H9 (cell line): ENCODE measurements at regions not wholly inside any gene's neighbourhood (a gene's known extent, or its start where the extent isn't known, plus 50 kb on each side); places are given as distances from the start of the nearest gene placed in this dataset.
A peak's percentile ranks its signal among the peaks of the same experiment; 100 is the strongest.

Experiments used
- DNase-seq: peaks from one replicate; pipeline ENCODE4 v3.0.0-alpha.2; 2017
- H2AFZ ChIP-seq: one replicate; pipeline ENCODE4 v1.6.1; 2013; ENCODE audit warnings: mild to moderate bottlenecking, low read length, control low read depth, moderate library complexity
- H2AK5ac ChIP-seq: 2 replicates; pipeline ENCODE4 v1.6.1; 2013; ENCODE audit warnings: low read length, control low read depth, mixed read lengths; ENCODE audit not compliant: insufficient read length
- H2BK120ac ChIP-seq: one replicate; pipeline ENCODE4 v1.6.1; 2013; ENCODE audit warnings: low read depth, mild to moderate bottlenecking, low read length, control low read depth, inconsistent platforms; ENCODE audit not compliant: poor library complexity, severe bottlenecking
- H2BK12ac ChIP-seq: 2 replicates; pipeline ENCODE4 v1.6.1; 2013; ENCODE audit warnings: low read length, control low read depth, mixed read lengths, low read depth; ENCODE audit not compliant: insufficient read length
- H2BK15ac ChIP-seq: 2 replicates; pipeline ENCODE4 v1.6.1; 2013; ENCODE audit warnings: low read depth, low read length, control low read depth
- H2BK20ac ChIP-seq: one replicate; pipeline ENCODE4 v1.6.1; 2013; ENCODE audit warnings: low read depth, mild to moderate bottlenecking, low read length, control low read depth, inconsistent platforms; ENCODE audit not compliant: poor library complexity, severe bottlenecking
- H2BK5ac ChIP-seq: 2 replicates; pipeline ENCODE4 v1.6.1; 2013; ENCODE audit warnings: low read length, control low read depth, mixed read lengths; ENCODE audit not compliant: insufficient read length
- H3K14ac ChIP-seq: 2 replicates; pipeline ENCODE4 v1.6.1; 2013; ENCODE audit warnings: low read length, control low read depth; ENCODE audit not compliant: insufficient read depth
- H3K18ac ChIP-seq: 2 replicates; pipeline ENCODE4 v1.6.1; 2013; ENCODE audit warnings: low read depth, mild to moderate bottlenecking, mixed read lengths, low read length, control low read depth; ENCODE audit not compliant: insufficient read length
- H3K23ac ChIP-seq: 2 replicates; pipeline ENCODE4 v1.6.1; 2013; ENCODE audit warnings: low read length, control low read depth, mixed read lengths, low read depth; ENCODE audit not compliant: insufficient read length
- H3K23me2 ChIP-seq: 2 replicates; pipeline ENCODE4 v1.6.1; 2013; ENCODE audit warnings: low read depth, mild to moderate bottlenecking, mixed read lengths, low read length, control low read depth; ENCODE audit not compliant: insufficient read length, poor library complexity, severe bottlenecking
- H3K27ac ChIP-seq: 2 replicates; pipeline ENCODE4 v1.5.1; 2013; ENCODE audit warnings: low read length, control low read depth, mixed read lengths, low read depth; ENCODE audit not compliant: insufficient read length
- H3K27me3 ChIP-seq: 2 replicates; pipeline ENCODE4 v1.6.1; 2013; ENCODE audit warnings: low read length, control low read depth, inconsistent platforms; ENCODE audit not compliant: insufficient read depth
- H3K4ac ChIP-seq: 2 replicates; pipeline ENCODE4 v1.6.1; 2013; ENCODE audit warnings: low read depth, mild to moderate bottlenecking, control low read depth, inconsistent platforms, low read length, moderate library complexity
- H3K4me1 ChIP-seq: 2 replicates; pipeline ENCODE4 v1.6.1; 2013; ENCODE audit warnings: low read length, control low read depth, inconsistent platforms; ENCODE audit not compliant: insufficient read depth
- H3K4me2 ChIP-seq: 2 replicates; pipeline ENCODE4 v1.6.1; 2013; ENCODE audit warnings: low read length, control low read depth, mixed read lengths; ENCODE audit not compliant: insufficient read length, insufficient read depth
- H3K56ac ChIP-seq: 2 replicates; pipeline ENCODE4 v1.6.1; 2013; ENCODE audit warnings: low read depth, mild to moderate bottlenecking, mixed read lengths, low read length, control low read depth; ENCODE audit not compliant: insufficient read length
- H3K79me1 ChIP-seq: 2 replicates; pipeline ENCODE4 v1.6.1; 2013; ENCODE audit warnings: low read depth, mild to moderate bottlenecking, moderate library complexity, low read length, control low read depth, inconsistent platforms; ENCODE audit not compliant: insufficient read depth, poor library complexity, severe bottlenecking
- H3K79me2 ChIP-seq: 2 replicates; pipeline ENCODE4 v1.6.1; 2013; ENCODE audit warnings: low read length, control low read depth, inconsistent platforms; ENCODE audit not compliant: insufficient read depth
- H3K9ac ChIP-seq: 2 replicates; pipeline ENCODE4 v1.6.1; 2013; ENCODE audit warnings: low read length, control low read depth, mixed read lengths; ENCODE audit not compliant: insufficient read length; ENCODE audit errors: extremely low read depth
- H3K9me3 ChIP-seq: one replicate; pipeline ENCODE4 v1.6.1; 2013; ENCODE audit warnings: low read depth, low read length, inconsistent platforms; ENCODE audit not compliant: control insufficient read depth
- H3T11ph ChIP-seq: one replicate; pipeline ENCODE4 v1.6.1; 2013; ENCODE audit warnings: mild to moderate bottlenecking, low read length, control low read depth, inconsistent platforms
- H4K20me1 ChIP-seq: one replicate; pipeline ENCODE4 v1.6.1; 2013; ENCODE audit not compliant: control insufficient read depth, insufficient read length, insufficient read depth
- H4K5ac ChIP-seq: 2 replicates; pipeline ENCODE4 v1.6.1; 2013; ENCODE audit warnings: low read depth, mild to moderate bottlenecking, mixed read lengths, low read length, control low read depth; ENCODE audit not compliant: insufficient read length
- H4K8ac ChIP-seq: replicated peaks from 2 replicates; pipeline ENCODE4 v1.6.1; 2013; ENCODE audit warnings: low read length, control low read depth, mixed read lengths, low read depth; ENCODE audit not compliant: insufficient read length
- H4K91ac ChIP-seq: 2 replicates; pipeline ENCODE4 v1.6.1; 2013; ENCODE audit warnings: low read depth, mild to moderate bottlenecking, moderate library complexity, mixed read lengths, low read length, control low read depth; ENCODE audit not compliant: insufficient read length
- H3K27ac Mint-ChIP-seq, 3 experiments: 2 replicates in 2 of 3; 3 replicates in 1 of 3; pipeline ENCODE4 v1.8.0; 2020 to 2021; ENCODE audit warnings: mixed read lengths in 3 of 3, mild to moderate bottlenecking in 1 of 3, moderate library complexity in 1 of 3
- H3K27me3 Mint-ChIP-seq: 2 replicates; pipeline ENCODE4 v1.8.0; 2021; ENCODE audit warnings: low read depth, mild to moderate bottlenecking, moderate library complexity, mixed read lengths
- H3K36me3 Mint-ChIP-seq, 3 experiments: 2 replicates in 2 of 3; 3 replicates in 1 of 3; pipeline ENCODE4 v1.8.0; 2020 to 2021; ENCODE audit warnings: low read depth in 3 of 3, mixed read lengths in 3 of 3; ENCODE audit not compliant: insufficient read depth in 1 of 3
- H3K4me1 Mint-ChIP-seq, 2 experiments: 2 replicates each; pipeline ENCODE4 v1.8.0; 2020; ENCODE audit warnings: mixed read lengths in 2 of 2
- H3K4me3 Mint-ChIP-seq, 2 experiments: 2 replicates in 1 of 2; 3 replicates in 1 of 2; pipeline ENCODE4 v1.8.0; 2020 to 2021; ENCODE audit warnings: mild to moderate bottlenecking in 2 of 2, mixed read lengths in 2 of 2, moderate library complexity in 1 of 2
- H3K9me3 Mint-ChIP-seq, 2 experiments: 2 replicates in 1 of 2; 3 replicates in 1 of 2; pipeline ENCODE4 v1.8.0; 2020; ENCODE audit warnings: mild to moderate bottlenecking in 2 of 2, mixed read lengths in 2 of 2, moderate library complexity in 1 of 2
- CTCF ChIP-seq: fragments of 200-600 bp; sonication (generic); conservative IDR thresholded peaks from 3 replicates; pipeline ENCODE4 v1.8.0; 2021; ENCODE audit warnings: antibody characterized with exemption, mild to moderate bottlenecking
- WGBS: extraction: QIAGEN DNeasy Blood & Tissue Kit; methylation state at CpG from one replicate; pipeline ENCODE4 v1.1.7; 2013; ENCODE audit warnings: missing lambda C conversion rate, low lambda C conversion rate, mixed read lengths; ENCODE audit not compliant: insufficient read length; ENCODE audit errors: extremely low coverage; 5-methylcytosine and 5-hydroxymethylcytosine counted together

- H2BK20ac ChIP-seq, result no peak overlapping the region
- no peak overlapping the region for H4K5ac ChIP-seq
- H3K18ac ChIP-seq, result no peak overlapping the region
- H3K23me2 ChIP-seq, result no peaks in the 10 kb centered on the region
- H4K91ac ChIP-seq, result no peak overlapping the region
- H3K36me3 Mint-ChIP-seq, result peaks cover 0 to 2% (median 0%) of the 10 kb centered on the region in 3 experiments; a peak in 1 of 7 replicates
- H2BK120ac ChIP-seq, result no peak overlapping the region
- no peak overlapping the region for H3K56ac ChIP-seq
- no peak overlapping the region for H3T11ph ChIP-seq
- WGBS, result no CpG with 5 or more reads among the region's 5 CpGs
- no peak for TF ChIP-seq CTCF
- H2BK5ac ChIP-seq, result no peak overlapping the region
- H3K27ac Mint-ChIP-seq, result 0 out of 7 replicates have a peak overlapping the region, but pooled peaks of 1 of the 3 experiments have one; percentile 43
- H4K8ac ChIP-seq, result no peak overlapping the region
- H3K14ac ChIP-seq, result no peak overlapping the region
- H2AFZ ChIP-seq, result no peak overlapping the region
- no peak overlapping the region for H3K4ac ChIP-seq
- H3K4me2 ChIP-seq, result no peak overlapping the region
- H3K27me3 Mint-ChIP-seq, result peaks cover 23% of the 10 kb centered on the region
- H3K79me2 ChIP-seq, result no peaks in the 10 kb centered on the region
- H2BK12ac ChIP-seq, result no peak overlapping the region
- no peak overlapping the region for H3K4me3 Mint-ChIP-seq
- no peaks in the 10 kb centered on the region for H3K9me3 ChIP-seq
- peaks cover 6% of the 10 kb centered on the region; the same call in 1 of the 2 replicates for H3K4me1 ChIP-seq
- no peaks in the 10 kb centered on the region for H3K9me3 Mint-ChIP-seq
- no peaks in the 10 kb centered on the region for H3K79me1 ChIP-seq
- H3K23ac ChIP-seq, result no peak overlapping the region
- H2BK15ac ChIP-seq, result no peak overlapping the region
- H3K27me3 ChIP-seq, result no peaks in the 10 kb centered on the region; the same call in 1 of the 2 replicates
- no peak overlapping the region for H3K9ac ChIP-seq
- DNase-seq, result no peak
- peaks cover 52 to 59% of the 10 kb centered on the region in 2 experiments for H3K4me1 Mint-ChIP-seq
- H2AK5ac ChIP-seq, result no peak overlapping the region
- no peaks in the 10 kb centered on the region for H4K20me1 ChIP-seq
- no peak overlapping the region for H3K27ac ChIP-seq
These were observed 52.5 kb downstream of the GADD45G start for GRCh38 chr9:89657295-89657694.
